HCT116 (cell line): ENCODE measurements at regions not wholly inside any gene's neighbourhood (a gene's known extent, or its start where the extent isn't known, plus 50 kb on each side); places are given as distances from the start of the nearest gene placed in this dataset.

ENCODE experiments used
- ATAC-seq: fragments of 200-7000 bp; cut with Tn5 transposase; 2 replicates; pipeline ENCODE4 v1.9.1; 2020; ENCODE audit warnings: mild to moderate bottlenecking, moderate library complexity
- BruUV-seq: library from RNA; stranded (reverse); fragments of 400-500 nt; replicated peaks from 2 replicates; lab custom pipeline; 2021; lab: Mats Ljungman, UMichigan
- CTCF ChIA-PET: fragments of 300-600 bp; sonication (Branson Sonifier 250); formaldehyde crosslinking; loops from one replicate; lab custom pipeline; 2021; ENCODE audit warnings: antibody characterized with exemption; lab: Charles Lee
- POLR2A ChIA-PET: fragments of 300-600, 350-600 bp; sonication (Branson Sonifier 250); formaldehyde crosslinking; loops from one replicate; lab custom pipeline; 2021; ENCODE audit warnings: antibody characterized with exemption; lab: Charles Lee
- RAD21 ChIA-PET, 2 experiments: fragments of 300-600 bp; sonication (Branson Sonifier 250); formaldehyde crosslinking; loops; one replicate each; lab custom pipeline; 2023; ENCODE audit warnings: low total read pairs in 2 of 2; ENCODE audit not compliant: uncharacterized antibody in 2 of 2, unreplicated experiment in 2 of 2, low non-redundant PET in 1 of 2; lab: Charles Lee
- DNase-seq: peaks from one replicate; pipeline ENCODE4 v3.0.0-alpha.2; 2010; ENCODE audit warnings: low read depth, low spot score
- H2AFZ ChIP-seq: fragments of 200-600 bp; shearing (Covaris generic), sonication (generic); 2 replicates; pipeline ENCODE4 v1.6.1; 2017; ENCODE audit warnings: low read depth, mixed run types, mixed read lengths, antibody characterized with exemption, low read length; ENCODE audit not compliant: poor library complexity, severe bottlenecking
- H3K27ac ChIP-seq: 2 replicates; pipeline ENCODE4 v1.5.1; 2012; ENCODE audit warnings: low read depth, low read length
- H3K27me3 ChIP-seq: fragments of 200-600 bp; sonication (generic); 2 replicates; pipeline ENCODE4 v1.6.1; 2016; ENCODE audit warnings: mixed run types, low read length, mixed read lengths; ENCODE audit not compliant: insufficient read depth
- H3K36me3 ChIP-seq, 2 experiments: fragments of 200-500 bp in 1 of 2; fragments of 200-600 bp in 1 of 2; sonication (Bioruptor generic) in 1 of 2; sonication (generic) in 1 of 2; 2 replicates each; pipeline versions ENCODE4 v1.5.1 to v1.6.1; 2014 to 2016; ENCODE audit warnings: low read length in 2 of 2, inconsistent platforms in 1 of 2, mixed read lengths in 1 of 2, mixed run types in 1 of 2; ENCODE audit not compliant: insufficient read depth in 2 of 2, control insufficient read depth in 1 of 2
- H3K4me1 ChIP-seq, 2 experiments: fragments of 200-600 bp in 1 of 2; sonication (generic) in 1 of 2; 2 replicates each; pipeline versions ENCODE4 v1.5.1 to v1.6.1; 2012 to 2017; ENCODE audit warnings: low read length in 2 of 2, inconsistent platforms in 1 of 2, mild to moderate bottlenecking in 1 of 2, mixed read lengths in 1 of 2, mixed run types in 1 of 2, moderate library complexity in 1 of 2; ENCODE audit not compliant: insufficient read depth in 2 of 2, control insufficient read depth in 1 of 2
- H3K4me2 ChIP-seq: fragments of 200-600 bp; sonication (generic); 2 replicates; pipeline ENCODE4 v1.6.1; 2017; ENCODE audit warnings: mixed run types, low read length, mixed read lengths
- H3K4me3 ChIP-seq, 2 experiments: fragments of 200-600 bp in 1 of 2; sonication (generic) in 1 of 2; replicated peaks in 1 of 2; 2 replicates each; pipeline ENCODE4 v1.5.1; 2011 to 2016; ENCODE audit warnings: low read length in 2 of 2, control low read depth in 1 of 2, low read depth in 1 of 2, mild to moderate bottlenecking in 1 of 2, mixed read lengths in 1 of 2, mixed run types in 1 of 2
- H3K79me2 ChIP-seq: fragments of 200-600 bp; sonication (generic); 2 replicates; pipeline ENCODE4 v1.6.1; 2017; ENCODE audit warnings: mild to moderate bottlenecking, mixed run types, low read length, moderate library complexity, mixed read lengths; ENCODE audit not compliant: insufficient read depth
- H3K9ac ChIP-seq: fragments of 200-600 bp; sonication (generic); 2 replicates; pipeline ENCODE4 v1.6.1; 2016; ENCODE audit warnings: low read length, mixed read lengths
- H3K9me2 ChIP-seq: fragments of 200-600 bp; sonication (generic), shearing (Covaris generic); 2 replicates; pipeline ENCODE4 v1.6.1; 2017; ENCODE audit warnings: mixed run types, mild to moderate bottlenecking, moderate library complexity; ENCODE audit not compliant: insufficient read depth
- H3K9me3 ChIP-seq, 2 experiments: fragments of 200-500 bp in 1 of 2; fragments of 200-600 bp in 1 of 2; sonication (Bioruptor generic) in 1 of 2; sonication (generic) in 1 of 2; 2 replicates each; pipeline ENCODE4 v1.6.1; 2014 to 2017; ENCODE audit warnings: low read length in 2 of 2, mixed read lengths in 2 of 2, inconsistent platforms in 1 of 2, low read depth in 1 of 2, mild to moderate bottlenecking in 1 of 2, mixed run types in 1 of 2, moderate library complexity in 1 of 2; ENCODE audit not compliant: control insufficient read depth in 1 of 2, insufficient read depth in 1 of 2
- H4K20me1 ChIP-seq: fragments of 200-600 bp; sonication (generic), shearing (Covaris generic); 2 replicates; pipeline ENCODE4 v1.6.1; 2017; ENCODE audit warnings: mixed run types, mild to moderate bottlenecking, moderate library complexity; ENCODE audit not compliant: insufficient read depth
- CEBPB ChIP-seq: IDR thresholded peaks from 2 replicates; pipeline ENCODE4 v1.6.1; 2012; ENCODE audit warnings: low read depth
- EZH2 ChIP-seq: fragments of 200-600 bp; sonication (generic); IDR thresholded peaks from 2 replicates; pipeline ENCODE4 v1.6.1; 2017; ENCODE audit warnings: antibody characterized with exemption, mixed run types
- SP1 ChIP-seq: IDR thresholded peaks from 2 replicates; pipeline ENCODE4 v1.6.1; 2012; ENCODE audit warnings: low read depth
- SRF ChIP-seq: IDR thresholded peaks from 2 replicates; pipeline ENCODE4 v1.6.1; 2012; ENCODE audit warnings: low read depth
- YY1 ChIP-seq: IDR thresholded peaks from 2 replicates; pipeline ENCODE4 v1.6.1; 2011; ENCODE audit warnings: low read length, low read depth, moderate library complexity, mild to moderate bottlenecking; ENCODE audit not compliant: insufficient replicate concordance; ENCODE audit errors: extremely low read depth
- intact Hi-C: fragments of 100-400 bp; cut with micrococcal nuclease; formaldehyde crosslinking; loops from 2 replicates; pipeline ENCODE4 v1.10.0; 2022
- TF ChIP-seq, protein P1 (sequence below): IDR thresholded peaks from 2 replicates; pipeline ENCODE4 v1.6.1; 2012; ENCODE audit warnings: low read depth
- TF ChIP-seq, protein P2 (sequence below): IDR thresholded peaks from 2 replicates; pipeline ENCODE4 v1.6.1; 2012

DNA sequence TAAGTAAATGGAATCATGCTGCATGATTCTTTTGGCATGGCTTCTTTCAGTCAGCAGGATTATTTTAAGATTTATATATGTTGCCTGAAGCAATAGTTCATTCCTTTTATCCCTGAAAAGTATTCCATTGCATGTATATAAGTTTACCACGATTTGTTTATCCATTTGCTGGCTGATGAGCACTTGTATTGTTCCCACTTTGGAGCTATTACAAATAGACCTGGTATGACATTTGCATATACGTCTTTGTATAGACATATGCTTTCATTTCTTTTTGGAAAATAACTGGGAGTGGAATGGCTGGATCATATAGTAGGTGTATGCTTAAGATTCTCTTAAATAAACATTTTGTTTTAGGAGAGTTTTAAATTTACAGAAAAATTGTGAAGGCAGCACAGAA lies 79.3 kb upstream of the CBLB start:
- CTCF ChIA-PET: no interaction called here

More for the DNA sequence above, 79.3 kb upstream of the CBLB start:
- Histone ChIP-seq H3K27ac (no peak overlapping the region), H3K4me3 (no peak overlapping the region), H3K9me3 (no peaks in the 10 kb centered on the region), H3K27me3 (no peaks in the 10 kb centered on the region), H2AFZ (no peak overlapping the region), H3K9me2 (no peaks in the 10 kb centered on the region), H3K79me2 (no peaks in the 10 kb centered on the region), H3K4me2 (no peak overlapping the region), H3K36me3 (no peaks in the 10 kb centered on the region), H3K9ac (no peak overlapping the region), H3K4me1 (no peaks in the 10 kb centered on the region), H4K20me1 (no peaks in the 10 kb centered on the region)
- BruUV-seq: no TSS peak
- intact Hi-C loops: no loop called here
- no peak for TF ChIP-seq CEBPB
- TF ChIP-seq YY1: no peak
- TF ChIP-seq, protein P1, sequence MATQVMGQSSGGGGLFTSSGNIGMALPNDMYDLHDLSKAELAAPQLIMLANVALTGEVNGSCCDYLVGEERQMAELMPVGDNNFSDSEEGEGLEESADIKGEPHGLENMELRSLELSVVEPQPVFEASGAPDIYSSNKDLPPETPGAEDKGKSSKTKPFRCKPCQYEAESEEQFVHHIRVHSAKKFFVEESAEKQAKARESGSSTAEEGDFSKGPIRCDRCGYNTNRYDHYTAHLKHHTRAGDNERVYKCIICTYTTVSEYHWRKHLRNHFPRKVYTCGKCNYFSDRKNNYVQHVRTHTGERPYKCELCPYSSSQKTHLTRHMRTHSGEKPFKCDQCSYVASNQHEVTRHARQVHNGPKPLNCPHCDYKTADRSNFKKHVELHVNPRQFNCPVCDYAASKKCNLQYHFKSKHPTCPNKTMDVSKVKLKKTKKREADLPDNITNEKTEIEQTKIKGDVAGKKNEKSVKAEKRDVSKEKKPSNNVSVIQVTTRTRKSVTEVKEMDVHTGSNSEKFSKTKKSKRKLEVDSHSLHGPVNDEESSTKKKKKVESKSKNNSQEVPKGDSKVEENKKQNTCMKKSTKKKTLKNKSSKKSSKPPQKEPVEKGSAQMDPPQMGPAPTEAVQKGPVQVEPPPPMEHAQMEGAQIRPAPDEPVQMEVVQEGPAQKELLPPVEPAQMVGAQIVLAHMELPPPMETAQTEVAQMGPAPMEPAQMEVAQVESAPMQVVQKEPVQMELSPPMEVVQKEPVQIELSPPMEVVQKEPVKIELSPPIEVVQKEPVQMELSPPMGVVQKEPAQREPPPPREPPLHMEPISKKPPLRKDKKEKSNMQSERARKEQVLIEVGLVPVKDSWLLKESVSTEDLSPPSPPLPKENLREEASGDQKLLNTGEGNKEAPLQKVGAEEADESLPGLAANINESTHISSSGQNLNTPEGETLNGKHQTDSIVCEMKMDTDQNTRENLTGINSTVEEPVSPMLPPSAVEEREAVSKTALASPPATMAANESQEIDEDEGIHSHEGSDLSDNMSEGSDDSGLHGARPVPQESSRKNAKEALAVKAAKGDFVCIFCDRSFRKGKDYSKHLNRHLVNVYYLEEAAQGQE: no peak
- no peak for TF ChIP-seq SRF
- TF ChIP-seq, protein P2, sequence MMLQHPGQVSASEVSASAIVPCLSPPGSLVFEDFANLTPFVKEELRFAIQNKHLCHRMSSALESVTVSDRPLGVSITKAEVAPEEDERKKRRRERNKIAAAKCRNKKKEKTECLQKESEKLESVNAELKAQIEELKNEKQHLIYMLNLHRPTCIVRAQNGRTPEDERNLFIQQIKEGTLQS: no peak
- TF ChIP-seq SP1: no peak
- no peak for TF ChIP-seq EZH2
- ChIA-PET RAD21 (no interaction called here), POLR2A (no interaction called here)
- ATAC-seq: no peak
- no peak for DNase-seq
